Left ventricle myocardium inferior (tissue), 1 donor: ENCODE measurements at regions not wholly inside any gene's neighbourhood (a gene's known extent, or its start where the extent isn't known, plus 50 kb on each side); places are given as distances from the start of the nearest gene placed in this dataset.

Experiments
- DNase-seq: peaks from one replicate; pipeline ENCODE4 v3.0.0-alpha.2; 2020
- H3K27ac ChIP-seq: fragments of 200-600 bp; replicated peaks from 2 replicates; pipeline ENCODE4 v1.8.0; 2021
- H3K27me3 ChIP-seq: fragments of 200-600 bp; 2 replicates; pipeline ENCODE4 v1.8.0; 2021; ENCODE audit warnings: low read depth
- H3K36me3 ChIP-seq: fragments of 200-600 bp; 2 replicates; pipeline ENCODE4 v1.8.0; 2021
- H3K4me1 ChIP-seq: fragments of 200-600 bp; 2 replicates; pipeline ENCODE4 v1.8.0; 2021
- H3K4me3 ChIP-seq: fragments of 200-600 bp; 2 replicates; pipeline ENCODE4 v1.8.0; 2021; ENCODE audit warnings: mild to moderate bottlenecking, moderate library complexity
- H3K9me3 ChIP-seq: fragments of 200-600 bp; replicated peaks from 2 replicates; pipeline ENCODE4 v1.8.0; 2021
- CTCF ChIP-seq: fragments of 200-600 bp; IDR thresholded peaks from 2 replicates; pipeline ENCODE4 v1.8.0; 2021; ENCODE audit warnings: antibody characterized with exemption, mild to moderate bottlenecking, borderline replicate concordance
- intact Hi-C: fragments of 100-400 bp; cut with micrococcal nuclease; formaldehyde crosslinking; loops from one replicate; pipeline ENCODE4 v1.11.0; 2022
- donor health status: DM: no; HTN: yes; CAD: no; lungs with severe emphysema.

DNA sequence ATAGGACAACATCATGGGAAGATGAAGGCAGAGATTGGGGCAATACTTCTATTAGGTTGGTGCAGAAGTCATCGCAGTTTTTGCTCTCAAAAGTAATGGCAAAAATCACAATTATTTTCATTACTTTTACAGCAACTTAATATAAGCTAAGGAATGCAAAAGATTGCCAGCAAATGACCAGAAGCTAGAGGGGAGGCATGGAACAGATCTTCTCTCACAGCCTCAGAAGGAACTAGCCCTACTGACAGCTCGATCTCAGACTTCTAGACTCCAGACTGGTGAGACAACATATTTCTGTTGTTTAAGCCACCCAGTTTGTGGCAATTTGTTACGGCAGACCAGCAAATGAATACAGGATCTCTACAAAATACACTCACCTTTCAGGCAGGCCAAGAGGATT lies 348.5 kb upstream of the TBX3 start:
- H3K4me3 ChIP-seq, result no peak overlapping the region
- H3K27me3 ChIP-seq, result no peaks in the 10 kb centered on the region
- DNase-seq, result no peak
- no peaks in the 10 kb centered on the region for H3K36me3 ChIP-seq
- no peaks in the 10 kb centered on the region for H3K9me3 ChIP-seq
- H3K27ac ChIP-seq, result no peak overlapping the region
- intact Hi-C loops, result no loop called here
- no peaks in the 10 kb centered on the region for H3K4me1 ChIP-seq
- TF ChIP-seq CTCF, result no peak

DNA sequence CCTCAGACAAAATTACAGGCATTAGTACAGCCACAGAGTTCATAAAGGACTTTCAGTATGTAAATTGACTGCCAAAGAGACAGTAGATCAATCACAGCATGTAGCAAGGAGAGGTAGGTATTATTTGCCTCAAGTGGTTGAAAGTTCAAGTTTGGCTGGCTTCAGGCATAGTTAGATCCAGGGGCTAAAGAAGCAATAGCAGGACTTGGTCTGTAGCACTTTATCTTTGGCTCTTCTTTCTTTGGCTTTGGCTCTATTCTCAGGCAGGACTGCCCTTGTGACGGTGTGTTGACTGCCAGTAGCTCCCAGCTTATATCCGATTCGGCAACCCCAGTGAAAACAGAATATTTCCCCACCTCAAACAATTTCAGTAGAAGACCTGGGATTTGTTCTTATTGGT lies 346.0 kb upstream of the TBX3 start:
- intact Hi-C loops, result no loop called here
- no peaks in the 10 kb centered on the region for H3K4me1 ChIP-seq

DNA sequence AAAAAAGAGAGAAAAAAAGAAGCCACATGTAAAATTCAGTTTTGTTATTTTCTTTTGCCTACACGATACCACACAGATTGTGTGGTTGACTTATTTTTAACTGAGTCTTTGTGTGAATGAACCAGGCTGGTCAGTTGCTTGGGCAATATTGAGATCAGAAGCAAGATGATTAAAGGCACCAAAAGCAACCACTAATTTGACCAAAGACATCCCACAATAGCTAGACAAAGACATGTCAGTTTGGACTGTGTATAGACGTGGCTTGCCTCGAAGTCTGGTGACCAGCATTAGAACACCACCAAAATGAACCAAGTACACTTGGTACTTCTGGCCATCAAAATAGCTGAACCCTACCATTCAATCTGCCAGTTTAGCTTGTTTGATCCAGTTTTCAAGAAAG lies 340.6 kb upstream of the TBX3 start:
- Histone ChIP-seq H3K9me3 (peaks cover 12% of the 10 kb centered on the region), H3K36me3 (no peaks in the 10 kb centered on the region), H3K4me1 (peaks cover 11% of the 10 kb centered on the region), H3K27ac (peak overlapping the region; percentile 60), H3K27me3 (no peaks in the 10 kb centered on the region), H3K4me3 (no peak overlapping the region)
- no peak for TF ChIP-seq CTCF
- intact Hi-C loops, result no loop called here
- no peak for DNase-seq

More for the DNA sequence above, 346.0 kb upstream of the TBX3 start:
- TF ChIP-seq CTCF, result no peak
- Histone ChIP-seq H3K27ac (no peak overlapping the region), H3K9me3 (no peaks in the 10 kb centered on the region), H3K27me3 (no peaks in the 10 kb centered on the region), H3K36me3 (no peaks in the 10 kb centered on the region), H3K4me3 (no peak overlapping the region)
- DNase-seq, result no peak

DNA sequence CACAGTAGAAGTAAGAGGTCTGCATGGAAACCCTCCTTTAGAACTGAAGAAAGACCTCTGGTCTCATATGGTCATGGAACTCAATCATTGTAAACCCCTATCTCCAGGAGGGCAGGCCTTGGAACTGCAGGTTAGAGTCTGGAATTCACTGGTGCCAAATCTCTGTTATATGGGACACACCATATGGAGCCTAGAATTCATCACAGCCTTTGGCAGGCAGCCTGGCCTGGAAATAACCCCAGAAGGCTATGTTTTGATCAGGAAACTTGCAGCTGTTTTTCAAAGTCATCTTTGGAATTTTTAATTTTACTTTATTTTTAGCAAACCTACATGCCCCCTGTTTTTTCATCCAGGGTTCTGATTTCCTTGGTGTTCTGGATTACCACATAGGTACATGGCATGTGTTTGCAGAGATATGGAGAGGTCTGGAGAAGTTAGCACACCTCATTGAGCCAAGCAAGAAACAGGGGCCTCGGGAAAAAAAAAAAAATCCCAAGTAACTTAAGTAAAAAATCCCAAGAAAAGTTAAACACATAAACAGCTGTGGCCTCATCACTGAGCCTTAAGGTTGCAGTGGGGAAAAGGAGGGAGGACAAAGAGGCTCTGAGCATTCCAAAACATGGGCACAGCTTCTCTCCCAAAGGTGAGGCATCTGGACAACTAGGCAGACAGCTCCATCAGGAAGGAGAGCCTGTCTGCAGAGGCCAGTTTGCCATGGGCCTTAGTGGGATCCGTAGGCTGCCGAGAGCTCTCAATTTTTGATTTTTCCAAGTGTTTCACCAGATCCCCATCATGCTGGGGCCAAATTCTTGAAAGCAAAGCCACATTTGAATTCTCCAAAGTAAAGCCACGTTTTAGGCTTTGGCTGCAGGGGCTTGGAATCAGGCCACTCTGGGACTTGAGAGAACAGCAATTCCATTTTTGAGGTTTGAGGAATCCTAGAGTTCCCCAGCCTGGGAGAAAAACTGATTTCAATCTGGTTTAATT lies 339.6 kb upstream of the TBX3 start:
- TF ChIP-seq CTCF, result no peak
- Histone ChIP-seq H3K27me3 (no peaks in the 10 kb centered on the region), H3K36me3 (no peaks in the 10 kb centered on the region), H3K27ac (peak overlapping the region; percentile 60), H3K4me3 (no peak overlapping the region), H3K4me1 (peaks cover 11% of the 10 kb centered on the region), H3K9me3 (peaks cover 21% of the 10 kb centered on the region)
- intact Hi-C loops, result no loop called here
- peak; percentile 49 for DNase-seq

GRCh38 chr12:115020091-115020490 lies 336.1 kb upstream of the TBX3 start:
- Histone ChIP-seq H3K36me3 (no peaks in the 10 kb centered on the region), H3K27me3 (peaks cover 18% of the 10 kb centered on the region), H3K4me3 (no peak overlapping the region), H3K27ac (no peak overlapping the region), H3K9me3 (peaks cover 26% of the 10 kb centered on the region), H3K4me1 (peaks cover 11% of the 10 kb centered on the region)
- TF ChIP-seq CTCF, result no peak
- no peak for DNase-seq
- intact Hi-C loops, result no loop called here
